ENCODE measurements at regions not wholly inside any gene's neighbourhood (a gene's known extent, or its start where the extent isn't known, plus 50 kb on each side); places are given as distances from the start of the nearest gene placed in this dataset.

DNA sequence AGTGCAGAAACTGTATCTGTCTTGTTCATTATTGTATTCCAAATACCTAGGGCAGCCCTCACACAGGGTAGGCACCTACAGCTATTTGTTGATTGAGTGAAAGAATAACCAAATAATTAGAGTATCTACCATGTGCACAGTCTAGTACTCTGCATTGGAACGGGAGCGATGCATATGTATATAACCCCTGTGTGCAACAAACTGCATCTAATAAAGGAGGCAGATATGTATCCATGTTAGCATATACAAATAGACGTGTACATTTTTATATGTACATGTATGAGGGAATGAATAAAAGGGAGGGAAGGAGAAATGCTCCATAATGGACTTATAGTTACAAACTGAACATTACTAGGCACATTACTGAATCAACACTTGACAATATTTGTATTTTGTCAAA lies 191.3 kb upstream of the PTPRZ1 start:
- TF ChIP-seq, protein P1, sequence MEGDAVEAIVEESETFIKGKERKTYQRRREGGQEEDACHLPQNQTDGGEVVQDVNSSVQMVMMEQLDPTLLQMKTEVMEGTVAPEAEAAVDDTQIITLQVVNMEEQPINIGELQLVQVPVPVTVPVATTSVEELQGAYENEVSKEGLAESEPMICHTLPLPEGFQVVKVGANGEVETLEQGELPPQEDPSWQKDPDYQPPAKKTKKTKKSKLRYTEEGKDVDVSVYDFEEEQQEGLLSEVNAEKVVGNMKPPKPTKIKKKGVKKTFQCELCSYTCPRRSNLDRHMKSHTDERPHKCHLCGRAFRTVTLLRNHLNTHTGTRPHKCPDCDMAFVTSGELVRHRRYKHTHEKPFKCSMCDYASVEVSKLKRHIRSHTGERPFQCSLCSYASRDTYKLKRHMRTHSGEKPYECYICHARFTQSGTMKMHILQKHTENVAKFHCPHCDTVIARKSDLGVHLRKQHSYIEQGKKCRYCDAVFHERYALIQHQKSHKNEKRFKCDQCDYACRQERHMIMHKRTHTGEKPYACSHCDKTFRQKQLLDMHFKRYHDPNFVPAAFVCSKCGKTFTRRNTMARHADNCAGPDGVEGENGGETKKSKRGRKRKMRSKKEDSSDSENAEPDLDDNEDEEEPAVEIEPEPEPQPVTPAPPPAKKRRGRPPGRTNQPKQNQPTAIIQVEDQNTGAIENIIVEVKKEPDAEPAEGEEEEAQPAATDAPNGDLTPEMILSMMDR (IDR thresholded peaks at IDR 0.05; ENCODE audit: extremely low read depth in 1 of 2, insufficient read depth in 1 of 2, low read depth in 1 of 2, low read length in 2 of 2): no peak
- TF ChIP-seq EZH2 (IDR thresholded peaks at IDR 0.05; ENCODE audit: borderline replicate concordance, low read depth, low read length, severe bottlenecking): no peak
- no peak for TF ChIP-seq JUN (IDR thresholded peaks at IDR 0.05; ENCODE audit: borderline replicate concordance, insufficient read depth, insufficient read length, low read depth)
- TF ChIP-seq FOS (IDR thresholded peaks at IDR 0.05; ENCODE audit: borderline replicate concordance, insufficient read depth, low read length): no peak
- TF ChIP-seq POLR2AphosphoS5 (IDR thresholded peaks at IDR 0.05; ENCODE audit: insufficient read depth, low read depth, low read length): no peak
- TF ChIP-seq POLR2A (IDR thresholded peaks at IDR 0.05; ENCODE audit: low read depth, low read length): no peak
- TF ChIP-seq GATA2 (IDR thresholded peaks at IDR 0.05; ENCODE audit: insufficient read depth, insufficient read length, low read depth, low read length): no peak
